ENCODE measurements at regions not wholly inside any gene's neighbourhood (a gene's known extent, or its start where the extent isn't known, plus 50 kb on each side); places are given as distances from the start of the nearest gene placed in this dataset.

DNA sequence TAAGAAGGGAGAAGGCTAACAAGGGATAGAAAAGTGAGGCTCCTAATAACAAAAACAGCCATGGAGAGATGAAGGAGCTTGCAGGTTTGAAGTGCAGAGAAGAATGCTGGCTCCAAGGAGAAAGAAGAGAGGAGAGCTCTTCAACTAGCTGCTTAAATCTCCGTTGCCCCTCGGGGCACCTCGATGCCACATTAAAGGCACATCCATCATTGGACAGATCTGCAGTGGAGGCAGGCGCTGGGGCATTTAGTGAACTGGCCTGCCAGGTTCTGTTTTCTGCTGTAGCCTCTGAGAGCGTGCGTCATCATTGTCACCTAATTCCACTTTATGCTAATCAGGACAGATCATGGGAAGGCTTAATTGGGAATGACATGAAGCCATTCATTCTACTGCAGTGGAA, 1426.2 kb upstream of the WWC1 start:
- POLR2A ChIA-PET = no interaction called here
- DNase-seq (ENCODE audit: extremely low spot score) = no peak
- CTCF ChIA-PET = no interaction called here
- TF ChIP-seq, protein P1, sequence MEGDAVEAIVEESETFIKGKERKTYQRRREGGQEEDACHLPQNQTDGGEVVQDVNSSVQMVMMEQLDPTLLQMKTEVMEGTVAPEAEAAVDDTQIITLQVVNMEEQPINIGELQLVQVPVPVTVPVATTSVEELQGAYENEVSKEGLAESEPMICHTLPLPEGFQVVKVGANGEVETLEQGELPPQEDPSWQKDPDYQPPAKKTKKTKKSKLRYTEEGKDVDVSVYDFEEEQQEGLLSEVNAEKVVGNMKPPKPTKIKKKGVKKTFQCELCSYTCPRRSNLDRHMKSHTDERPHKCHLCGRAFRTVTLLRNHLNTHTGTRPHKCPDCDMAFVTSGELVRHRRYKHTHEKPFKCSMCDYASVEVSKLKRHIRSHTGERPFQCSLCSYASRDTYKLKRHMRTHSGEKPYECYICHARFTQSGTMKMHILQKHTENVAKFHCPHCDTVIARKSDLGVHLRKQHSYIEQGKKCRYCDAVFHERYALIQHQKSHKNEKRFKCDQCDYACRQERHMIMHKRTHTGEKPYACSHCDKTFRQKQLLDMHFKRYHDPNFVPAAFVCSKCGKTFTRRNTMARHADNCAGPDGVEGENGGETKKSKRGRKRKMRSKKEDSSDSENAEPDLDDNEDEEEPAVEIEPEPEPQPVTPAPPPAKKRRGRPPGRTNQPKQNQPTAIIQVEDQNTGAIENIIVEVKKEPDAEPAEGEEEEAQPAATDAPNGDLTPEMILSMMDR (IDR thresholded peaks at IDR 0.05; ENCODE audit: control extremely low read depth, extremely low read depth, low read depth, missing control alignments) = no peak

GRCh38 chr5:166880456-166880855, 1411.0 kb upstream of the WWC1 start:
- POLR2A ChIA-PET = no interaction called here
- TF ChIP-seq, protein P1 (IDR thresholded peaks at IDR 0.05; ENCODE audit: control extremely low read depth, extremely low read depth, low read depth, missing control alignments) = no peak
- no peak for DNase-seq (ENCODE audit: extremely low spot score)
- CTCF ChIA-PET = no interaction called here

DNA sequence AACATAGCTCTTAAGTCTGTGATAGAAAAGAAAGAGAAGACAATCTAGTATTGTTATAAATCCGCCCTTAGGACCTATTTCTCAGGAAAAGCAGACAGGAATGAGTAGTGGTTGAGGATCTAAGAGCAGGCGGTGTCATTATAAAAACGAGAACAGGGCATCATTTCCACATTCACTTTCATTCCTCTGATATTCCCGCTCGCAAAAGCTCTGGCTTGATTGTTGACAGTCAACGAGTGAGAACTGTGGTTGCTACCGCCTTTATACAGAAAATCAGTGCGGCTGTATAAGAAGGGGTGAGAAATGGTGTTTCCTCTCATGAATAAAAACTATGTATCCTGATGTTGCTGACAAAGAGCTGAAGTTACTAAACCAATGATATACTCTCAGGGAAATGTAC, 1409.6 kb upstream of the WWC1 start:
- POLR2A ChIA-PET = no interaction called here
- TF ChIP-seq, protein P1 (IDR thresholded peaks at IDR 0.05; ENCODE audit: control extremely low read depth, extremely low read depth, low read depth, missing control alignments) = no peak
- CTCF ChIA-PET = no interaction called here
- no peak for DNase-seq (ENCODE audit: extremely low spot score)

- POLR2A ChIA-PET = no interaction called here
- TF ChIP-seq, protein P1 (IDR thresholded peaks at IDR 0.05; ENCODE audit: control extremely low read depth, extremely low read depth, low read depth, missing control alignments) = no peak
Observed at GRCh38 chr5:166883016-166883415, 1408.4 kb upstream of the WWC1 start.

DNA sequence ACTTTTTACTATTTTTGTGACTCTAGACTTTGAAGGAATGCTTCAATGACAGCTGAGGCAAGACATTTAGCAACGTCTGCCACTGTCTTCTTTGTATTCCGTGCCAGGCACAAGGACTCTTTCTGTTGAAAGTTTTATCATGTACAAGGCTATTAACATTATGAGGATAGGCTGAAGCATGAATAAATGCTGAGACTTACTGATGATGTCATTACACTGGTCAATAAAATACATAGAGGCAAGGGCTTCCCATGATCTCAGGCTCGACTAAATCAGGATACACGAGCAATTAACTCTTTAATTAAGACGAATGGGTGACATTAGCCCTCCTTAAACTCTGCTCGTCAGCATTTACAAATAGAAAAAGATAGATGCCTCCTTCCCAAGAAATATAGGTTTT, 1393.3 kb upstream of the WWC1 start:
- ChIA-PET POLR2A (no interaction called here), CTCF (no interaction called here)
- no peak for DNase-seq (ENCODE audit: extremely low spot score)
- TF ChIP-seq, protein P1 (IDR thresholded peaks at IDR 0.05; ENCODE audit: control extremely low read depth, extremely low read depth, low read depth, missing control alignments) = no peak

More at GRCh38 chr5:166883016-166883415, 1408.4 kb upstream of the WWC1 start:
- DNase-seq (ENCODE audit: extremely low spot score) = no peak
- CTCF ChIA-PET = no interaction called here

DNA sequence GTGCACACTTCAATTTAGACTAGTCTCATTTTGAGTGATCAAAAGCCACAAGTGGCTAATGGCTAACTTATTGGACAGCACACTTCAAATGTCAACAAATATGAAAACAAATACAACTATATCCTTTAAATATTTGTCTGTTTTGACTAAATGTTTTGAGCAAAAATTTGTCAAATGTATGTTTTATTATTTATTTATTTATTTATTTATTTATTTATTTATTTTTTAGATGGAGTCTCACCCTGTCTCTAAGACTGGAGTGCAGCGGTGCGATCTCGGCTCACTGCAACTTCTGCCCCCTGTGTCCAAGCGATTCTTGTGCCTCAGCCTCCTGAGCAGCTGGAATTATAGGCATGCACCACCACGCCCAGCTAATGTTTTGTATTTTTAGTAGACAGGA, 1392.1 kb upstream of the WWC1 start:
- TF ChIP-seq, protein P1 (IDR thresholded peaks at IDR 0.05; ENCODE audit: control extremely low read depth, extremely low read depth, low read depth, missing control alignments) = no peak
- ChIA-PET CTCF (no interaction called here), POLR2A (no interaction called here)
- no peak for DNase-seq (ENCODE audit: extremely low spot score)

DNA sequence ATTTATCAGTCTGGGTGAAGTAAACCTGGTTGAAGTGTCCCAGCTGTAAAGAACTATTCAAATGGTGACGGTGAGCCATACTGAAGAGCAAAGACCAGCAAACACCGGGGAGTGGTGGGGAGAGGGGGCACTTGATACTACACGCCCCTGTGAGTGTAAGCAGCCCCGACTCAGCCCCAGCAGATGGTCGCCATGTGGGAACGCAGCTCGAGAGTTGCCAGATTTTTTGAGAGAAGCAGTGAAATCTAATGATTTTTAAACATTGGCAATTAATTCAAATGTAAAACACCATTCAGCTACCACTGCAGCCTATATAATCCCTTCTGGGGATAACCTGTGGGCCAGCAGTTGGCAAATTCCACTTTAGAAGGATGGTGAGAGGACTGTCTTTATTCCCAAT, 1386.9 kb upstream of the WWC1 start:
- ChIA-PET POLR2A (no interaction called here), CTCF (no interaction called here)
- TF ChIP-seq, protein P1 (IDR thresholded peaks at IDR 0.05; ENCODE audit: control extremely low read depth, extremely low read depth, low read depth, missing control alignments) = no peak
- no peak for DNase-seq (ENCODE audit: extremely low spot score)

Measured in GM10248 (cell line).